Upper lobe of right lung (tissue), 1 donor: ENCODE measurements at regions not wholly inside any gene's neighbourhood (a gene's known extent, or its start where the extent isn't known, plus 50 kb on each side); places are given as distances from the start of the nearest gene placed in this dataset.

Source experiments
- ATAC-seq: fragments of 200-7000 bp; cut with Tn5 transposase; one replicate; pipeline ENCODE4 v1.9.1; 2020; ENCODE audit warnings: mild to moderate bottlenecking, moderate library complexity
- DNase-seq: peaks from one replicate; pipeline ENCODE4 v3.0.0-alpha.2; 2020
- H3K27ac ChIP-seq: fragments of 200-600 bp; one replicate; pipeline ENCODE4 v1.8.0; 2022
- H3K27me3 ChIP-seq: fragments of 200-600 bp; one replicate; pipeline ENCODE4 v1.8.0; 2022; ENCODE audit warnings: mild to moderate bottlenecking
- H3K36me3 ChIP-seq: fragments of 200-600 bp; one replicate; pipeline ENCODE4 v1.8.0; 2022
- H3K4me1 ChIP-seq: fragments of 200-600 bp; one replicate; pipeline ENCODE4 v1.8.0; 2022
- H3K4me3 ChIP-seq: fragments of 200-600 bp; one replicate; pipeline ENCODE4 v1.8.0; 2022; ENCODE audit warnings: mild to moderate bottlenecking
- H3K9me3 ChIP-seq: fragments of 200-600 bp; one replicate; pipeline ENCODE4 v1.8.0; 2022
- CTCF ChIP-seq: fragments of 200-600 bp; IDR thresholded peaks from one replicate; pipeline ENCODE4 v1.8.0; 2022; ENCODE audit warnings: antibody characterized with exemption
- intact Hi-C: fragments of 100-400 bp; cut with DNase I; formaldehyde crosslinking; loops from one replicate; pipeline ENCODE4 v1.11.0; 2022
- donor health status: DM: no; HTN: yes; CAD: no; lungs with severe emphysema.

DNA sequence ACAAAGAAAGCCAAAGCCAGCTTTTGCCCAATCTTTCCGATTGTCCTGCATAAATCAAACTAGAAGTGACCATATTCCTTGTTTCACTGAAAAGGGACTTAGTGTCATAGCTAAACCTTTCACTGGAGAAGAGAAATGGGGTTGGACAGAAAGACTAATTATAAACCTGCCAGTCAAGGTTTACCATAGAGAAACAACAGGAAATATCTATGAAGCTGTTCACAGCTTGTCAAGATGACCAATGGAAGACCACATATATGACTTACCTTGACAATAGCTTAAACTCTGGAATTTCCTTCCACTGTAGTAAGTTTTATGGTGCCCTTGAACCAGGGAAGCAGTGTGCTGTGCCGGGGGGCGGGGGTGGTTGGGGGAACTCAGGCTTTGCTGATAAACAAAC, 107.7 kb upstream of the PHACTR1 start:
- no peak for DNase-seq
- Histone ChIP-seq H3K4me1 (no peaks in the 10 kb centered on the region), H3K27ac (no peak overlapping the region), H3K4me3 (no peak overlapping the region), H3K27me3 (no peaks in the 10 kb centered on the region), H3K36me3 (no peaks in the 10 kb centered on the region), H3K9me3 (no peaks in the 10 kb centered on the region)
- intact Hi-C loops = loop anchor here (10.0 kb wide), 2 partner anchors 324 to 1024 kb away; no protein-coding TSS in a partner anchor
- ATAC-seq = no peak
- no peak for TF ChIP-seq CTCF

DNA sequence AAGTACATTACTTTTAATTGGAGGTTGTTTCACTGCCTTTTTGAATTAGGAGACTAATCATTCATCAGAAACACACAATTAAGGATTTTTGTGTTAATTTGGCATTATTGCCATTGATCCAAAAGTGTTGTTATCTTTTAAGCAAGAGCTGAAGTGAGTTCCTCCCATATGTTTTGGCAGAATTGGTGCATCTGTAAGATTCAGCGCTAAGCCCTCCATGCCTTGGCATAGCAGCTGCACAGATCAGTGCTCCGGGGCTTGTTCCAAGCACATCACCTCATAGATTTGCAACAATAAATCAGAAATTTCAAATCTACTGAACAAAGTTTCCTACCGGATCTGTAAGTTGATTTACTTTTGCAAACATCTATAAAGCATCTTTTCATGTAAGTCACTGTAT, 106.8 kb upstream of the PHACTR1 start:
- Histone ChIP-seq H3K4me3 (no peak overlapping the region), H3K27ac (no peak overlapping the region), H3K36me3 (no peaks in the 10 kb centered on the region), H3K9me3 (no peaks in the 10 kb centered on the region), H3K27me3 (no peaks in the 10 kb centered on the region), H3K4me1 (no peaks in the 10 kb centered on the region)
- no peak for ATAC-seq
- intact Hi-C loops = loop anchor here (10.0 kb wide), 2 partner anchors 325 to 1025 kb away; no protein-coding TSS in a partner anchor
- no peak for TF ChIP-seq CTCF
- no peak for DNase-seq

DNA sequence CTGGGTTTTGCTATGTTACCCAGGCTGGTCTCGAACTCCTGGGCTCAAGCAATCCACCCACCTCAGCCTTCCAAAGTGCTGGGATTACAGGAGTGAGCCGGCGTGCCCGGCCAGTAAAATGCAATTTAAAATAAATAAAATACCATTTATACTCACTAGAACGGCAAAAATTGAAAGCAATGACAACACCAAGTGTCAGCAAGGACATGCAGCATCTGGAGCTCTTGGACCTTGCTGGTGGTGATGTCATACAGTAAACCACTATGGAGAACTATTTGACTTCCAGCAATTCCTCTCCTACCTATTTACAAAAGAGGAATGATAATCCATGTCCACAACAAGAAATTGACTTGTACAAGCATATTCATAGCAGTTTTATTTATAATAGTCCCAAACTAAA, 105.7 kb upstream of the PHACTR1 start:
- H3K9me3 ChIP-seq = no peaks in the 10 kb centered on the region
- no peaks in the 10 kb centered on the region for H3K27me3 ChIP-seq
- no peak overlapping the region for H3K27ac ChIP-seq
- no peak for TF ChIP-seq CTCF
- DNase-seq (no peak), ATAC-seq (no peak)
- no peak overlapping the region for H3K4me3 ChIP-seq
- intact Hi-C loops = no loop called here
- H3K4me1 ChIP-seq = no peaks in the 10 kb centered on the region
- H3K36me3 ChIP-seq = no peaks in the 10 kb centered on the region

DNA sequence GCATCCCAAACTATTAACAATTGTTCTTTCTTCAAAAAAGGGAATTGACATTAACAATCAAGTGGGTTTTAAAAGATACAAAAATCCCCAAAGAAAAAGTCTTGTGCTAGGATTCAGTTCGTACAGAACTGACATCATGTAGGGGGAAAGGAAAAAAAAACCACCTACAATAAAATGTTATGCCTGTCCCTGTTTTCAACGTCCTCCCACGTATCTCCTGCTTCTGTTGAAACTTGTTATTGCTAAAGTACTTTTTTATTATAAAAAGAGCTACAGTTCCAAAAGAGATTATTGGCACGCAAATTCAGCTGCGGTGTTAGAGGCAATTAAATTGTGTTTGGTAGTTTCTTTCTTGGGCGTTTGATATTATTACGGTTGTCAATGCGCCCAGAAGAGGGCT, 102.8 kb upstream of the PHACTR1 start:
- no peaks in the 10 kb centered on the region for H3K4me1 ChIP-seq
- DNase-seq (no peak), ATAC-seq (no peak)
- H3K27ac ChIP-seq = no peak overlapping the region
- no peaks in the 10 kb centered on the region for H3K9me3 ChIP-seq
- intact Hi-C loops = no loop called here
- H3K4me3 ChIP-seq = no peak overlapping the region
- no peaks in the 10 kb centered on the region for H3K27me3 ChIP-seq
- no peak for TF ChIP-seq CTCF
- H3K36me3 ChIP-seq = no peaks in the 10 kb centered on the region

GRCh38 chr6:12614456-12614855, 102.1 kb upstream of the PHACTR1 start:
- intact Hi-C loops = no loop called here
- Histone ChIP-seq H3K9me3 (no peaks in the 10 kb centered on the region), H3K4me1 (no peaks in the 10 kb centered on the region), H3K36me3 (no peaks in the 10 kb centered on the region), H3K27ac (no peak overlapping the region), H3K4me3 (no peak overlapping the region), H3K27me3 (no peaks in the 10 kb centered on the region)
- ATAC-seq (no peak), DNase-seq (no peak)
- no peak for TF ChIP-seq CTCF

DNA sequence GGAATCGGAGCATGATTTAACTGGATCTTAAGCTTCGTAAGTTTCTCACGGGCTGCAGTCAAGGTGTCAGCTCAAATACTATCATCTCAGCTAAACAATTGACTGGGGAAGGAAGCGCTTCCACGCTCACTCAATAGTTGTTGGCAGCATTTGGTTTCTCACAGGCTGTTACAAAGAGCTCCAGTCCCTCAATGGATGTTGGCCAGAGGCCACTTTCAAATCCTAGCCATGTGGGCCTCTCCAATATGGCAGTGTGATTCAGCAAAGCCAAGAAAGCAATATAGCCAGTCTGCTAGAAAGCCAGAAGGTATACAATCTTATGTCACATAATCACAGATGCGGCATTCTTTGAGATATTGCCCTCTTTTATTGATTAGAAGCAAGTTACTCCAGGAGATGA, 98.3 kb upstream of the PHACTR1 start:
- Histone ChIP-seq H3K36me3 (no peaks in the 10 kb centered on the region), H3K4me1 (no peaks in the 10 kb centered on the region), H3K4me3 (no peak overlapping the region), H3K9me3 (no peaks in the 10 kb centered on the region), H3K27me3 (no peaks in the 10 kb centered on the region), H3K27ac (no peak overlapping the region)
- no peak for TF ChIP-seq CTCF
- intact Hi-C loops = no loop called here
- ATAC-seq (no peak), DNase-seq (no peak)
